ENCODE measurements at regions not wholly inside any gene's neighbourhood (a gene's known extent, or its start where the extent isn't known, plus 50 kb on each side); places are given as distances from the start of the nearest gene placed in this dataset.

DNA sequence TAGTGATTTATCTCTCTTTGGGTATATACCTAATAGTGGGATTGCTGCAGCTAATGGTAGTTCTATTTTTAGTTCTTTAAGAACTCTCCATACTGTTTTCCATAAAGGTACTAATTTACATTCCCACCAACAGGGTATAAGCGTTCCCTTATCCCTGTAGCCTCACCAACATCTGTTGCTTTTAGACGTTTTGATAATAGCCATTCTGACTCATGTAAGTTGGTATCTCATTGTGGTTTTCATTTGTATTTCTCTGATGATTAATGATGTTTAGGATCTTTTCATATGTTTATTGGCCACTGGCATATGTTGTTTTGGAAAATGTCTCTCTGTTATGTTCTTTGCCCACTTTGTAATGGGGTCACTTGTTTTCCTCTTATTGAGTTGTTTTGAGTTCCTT, 88.5 kb upstream of the ZNF267 start:
- Histone ChIP-seq H3K56ac (replicated peaks; ENCODE audit: insufficient read length, low read depth, low read length) (no peak overlapping the region), H2AK5ac (ENCODE audit: low read depth, low read length) (no peak overlapping the region), H3K27me3 (replicated peaks in 1 of 4; ENCODE audit: control insufficient read depth in 3 of 4, extremely low read depth in 1 of 4, insufficient read depth in 3 of 4, low read length in 3 of 4) (no peaks in the 10 kb centered on the region), H4K8ac (ENCODE audit: extremely low read depth, insufficient read depth, low read length) (no peak overlapping the region), H3K27ac (ENCODE audit: low read depth, low read length) (no peak overlapping the region), H3K23me2 (ENCODE audit: low read depth, low read length) (no peaks in the 10 kb centered on the region), H4K91ac (replicated peaks; ENCODE audit: insufficient read length, low read length) (no peak overlapping the region), H2BK5ac (ENCODE audit: low read depth, low read length) (no peak overlapping the region), H3K79me2 (ENCODE audit: control insufficient read depth in 1 of 2, insufficient read depth in 2 of 2, low read length in 2 of 2) (no peaks in the 10 kb centered on the region), H3K4me1 (replicated peaks in 1 of 4; ENCODE audit: control insufficient read depth in 3 of 4, insufficient read depth in 4 of 4, low read length in 3 of 4) (no peaks in the 10 kb centered on the region), H3K4me2 (ENCODE audit: insufficient read depth in 1 of 2, low read depth in 2 of 2, low read length in 2 of 2) (no peak overlapping the region), H4K5ac (ENCODE audit: insufficient read length, low read depth, low read length) (no peak overlapping the region), H3K36me3 (ENCODE audit: control insufficient read depth in 2 of 4, insufficient read depth in 4 of 4, low read length in 3 of 4) (no peaks in the 10 kb centered on the region), H3K9ac (replicated peaks in 1 of 4; ENCODE audit: extremely low read depth in 1 of 4, low read depth in 3 of 4, low read length in 3 of 4) (no peak overlapping the region), H3K9me3 (ENCODE audit: insufficient read depth in 2 of 2, low read depth in 1 of 2, low read length in 1 of 2) (peaks cover 36 to 46% of the 10 kb centered on the region in 2 experiments), H3K4ac (replicated peaks; ENCODE audit: insufficient read length, low read depth, low read length) (no peak overlapping the region), H3K79me1 (ENCODE audit: low read depth, low read length) (no peaks in the 10 kb centered on the region), H2AFZ (ENCODE audit: low read length) (no peak overlapping the region), H3K18ac (ENCODE audit: extremely low read depth, low read length) (no peak overlapping the region), H3K23ac (ENCODE audit: insufficient read length) (no peak overlapping the region), H2BK12ac (ENCODE audit: low read depth, low read length) (no peak overlapping the region), H4K20me1 (replicated peaks in 1 of 2; ENCODE audit: control insufficient read depth in 1 of 2, insufficient read depth in 2 of 2, low read length in 2 of 2) (no peaks in the 10 kb centered on the region), H3K4me3 (ENCODE audit: extremely low read depth in 1 of 4, insufficient read depth in 2 of 4, low read depth in 3 of 4, low read length in 4 of 4) (no peak overlapping the region), H2BK120ac (replicated peaks; ENCODE audit: low read depth, low read length) (no peak overlapping the region), H3K14ac (ENCODE audit: insufficient read length) (no peak overlapping the region), H2BK20ac (ENCODE audit: low read length) (no peak overlapping the region), H2BK15ac (ENCODE audit: low read length) (no peak overlapping the region)
- no peak for FAIRE-seq
- WGBS, 2 experiments (ENCODE audit: extremely low coverage in 1 of 2, insufficient coverage in 1 of 2, insufficient read length in 1 of 2, insufficient replicate concordance in 2 of 2, low coverage in 1 of 2, low lambda C conversion rate in 2 of 2, missing lambda C conversion rate in 1 of 2): 72% methylated on average over 2 of the region's 2 CpGs; no CpG with 5 or more reads in 1 of the 2 experiments
- CTCF ChIA-PET (ENCODE audit: partially characterized antibody): no interaction called here
- no peak for DNase-seq (ENCODE audit: low read depth in 1 of 2, low spot score in 2 of 2)
- POLR2A ChIA-PET (ENCODE audit: partially characterized antibody): no interaction called here
- TF ChIP-seq, protein P1, sequence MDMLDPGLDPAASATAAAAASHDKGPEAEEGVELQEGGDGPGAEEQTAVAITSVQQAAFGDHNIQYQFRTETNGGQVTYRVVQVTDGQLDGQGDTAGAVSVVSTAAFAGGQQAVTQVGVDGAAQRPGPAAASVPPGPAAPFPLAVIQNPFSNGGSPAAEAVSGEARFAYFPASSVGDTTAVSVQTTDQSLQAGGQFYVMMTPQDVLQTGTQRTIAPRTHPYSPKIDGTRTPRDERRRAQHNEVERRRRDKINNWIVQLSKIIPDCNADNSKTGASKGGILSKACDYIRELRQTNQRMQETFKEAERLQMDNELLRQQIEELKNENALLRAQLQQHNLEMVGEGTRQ (IDR thresholded peaks at IDR 0.05; ENCODE audit: low read length): no peak
- TF ChIP-seq SP1 (IDR thresholded peaks at IDR 0.05; ENCODE audit: low read depth, low read length) (no peak), HDAC6 (IDR thresholded peaks at IDR 0.05; ENCODE audit: low read depth, low read length) (no peak)
- TF ChIP-seq, protein P2, sequence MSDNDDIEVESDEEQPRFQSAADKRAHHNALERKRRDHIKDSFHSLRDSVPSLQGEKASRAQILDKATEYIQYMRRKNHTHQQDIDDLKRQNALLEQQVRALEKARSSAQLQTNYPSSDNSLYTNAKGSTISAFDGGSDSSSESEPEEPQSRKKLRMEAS (IDR thresholded peaks at IDR 0.05): no peak
